Upper lobe of right lung (tissue), 1 donor: ENCODE measurements at regions not wholly inside any gene's neighbourhood (a gene's known extent, or its start where the extent isn't known, plus 50 kb on each side); places are given as distances from the start of the nearest gene placed in this dataset.
A peak's percentile ranks its signal among the peaks of the same experiment; 100 is the strongest.
"Not testable (repeated sequence)": the region's sequence is repeated elsewhere in the genome, so short reads cannot be mapped to it uniquely, and the experiment has no call there.

Experiments
- ATAC-seq: fragments of 200-7000 bp; cut with Tn5 transposase; one replicate; pipeline ENCODE4 v1.9.1; 2020; ENCODE audit warnings: mild to moderate bottlenecking, moderate library complexity
- DNase-seq: peaks from one replicate; pipeline ENCODE4 v3.0.0-alpha.2; 2020
- H3K27ac ChIP-seq: fragments of 200-600 bp; one replicate; pipeline ENCODE4 v1.8.0; 2022
- H3K27me3 ChIP-seq: fragments of 200-600 bp; one replicate; pipeline ENCODE4 v1.8.0; 2022; ENCODE audit warnings: mild to moderate bottlenecking
- H3K36me3 ChIP-seq: fragments of 200-600 bp; one replicate; pipeline ENCODE4 v1.8.0; 2022
- H3K4me1 ChIP-seq: fragments of 200-600 bp; one replicate; pipeline ENCODE4 v1.8.0; 2022
- H3K4me3 ChIP-seq: fragments of 200-600 bp; one replicate; pipeline ENCODE4 v1.8.0; 2022; ENCODE audit warnings: mild to moderate bottlenecking
- H3K9me3 ChIP-seq: fragments of 200-600 bp; one replicate; pipeline ENCODE4 v1.8.0; 2022
- CTCF ChIP-seq: fragments of 200-600 bp; IDR thresholded peaks from one replicate; pipeline ENCODE4 v1.8.0; 2022; ENCODE audit warnings: antibody characterized with exemption
- intact Hi-C: fragments of 100-400 bp; cut with DNase I; formaldehyde crosslinking; loops from one replicate; pipeline ENCODE4 v1.11.0; 2022
- donor health status: DM: no; HTN: yes; CAD: no; lungs with severe emphysema.

GRCh38 chr2:52416340-52416739, 1351.3 kb upstream of the CHAC2 start:
- ATAC-seq (no peak), DNase-seq (no peak)
- H3K4me1 ChIP-seq = no peaks in the 10 kb centered on the region
- no peaks in the 10 kb centered on the region for H3K9me3 ChIP-seq
- H3K27ac ChIP-seq = no peak overlapping the region
- no peak for TF ChIP-seq CTCF
- intact Hi-C loops = no loop called here
- H3K27me3 ChIP-seq = no peaks in the 10 kb centered on the region
- H3K36me3 ChIP-seq = no peaks in the 10 kb centered on the region
- no peak overlapping the region for H3K4me3 ChIP-seq

GRCh38 chr2:52414561-52415295, 1352.9 kb upstream of the CHAC2 start:
- intact Hi-C loops = no loop called here
- ATAC-seq = no peak
- no peaks in the 10 kb centered on the region for H3K27me3 ChIP-seq
- H3K4me3 ChIP-seq = no peak overlapping the region
- no peaks in the 10 kb centered on the region for H3K36me3 ChIP-seq
- H3K27ac ChIP-seq = no peak overlapping the region
- no peak for TF ChIP-seq CTCF
- H3K4me1 ChIP-seq = no peaks in the 10 kb centered on the region
- no peaks in the 10 kb centered on the region for H3K9me3 ChIP-seq
- no peak for DNase-seq

- H3K9me3 ChIP-seq, H3K4me1 ChIP-seq, H3K4me3 ChIP-seq, intact Hi-C loops, H3K36me3 ChIP-seq, ATAC-seq, H3K27me3 ChIP-seq, H3K27ac ChIP-seq: not testable (repeated sequence)
- DNase-seq = peak; percentile 46
Observed at GRCh38 chr2:52409308-52410118, 1358.1 kb upstream of the CHAC2 start.

GRCh38 chr2:52405980-52406379, 1361.6 kb upstream of the CHAC2 start:
- no peak for ATAC-seq
- DNase-seq = no peak

GRCh38 chr2:52404866-52405265, 1362.7 kb upstream of the CHAC2 start:
- no peak overlapping the region for H3K27ac ChIP-seq
- H3K27me3 ChIP-seq = no peaks in the 10 kb centered on the region
- ATAC-seq (no peak), DNase-seq (no peak)
- H3K4me1 ChIP-seq = no peaks in the 10 kb centered on the region
- no peaks in the 10 kb centered on the region for H3K36me3 ChIP-seq
- no peaks in the 10 kb centered on the region for H3K9me3 ChIP-seq
- no peak for TF ChIP-seq CTCF
- intact Hi-C loops = no loop called here
- H3K4me3 ChIP-seq = no peak overlapping the region

More at GRCh38 chr2:52405980-52406379, 1361.6 kb upstream of the CHAC2 start:
- TF ChIP-seq CTCF = no peak
- intact Hi-C loops = no loop called here
- Histone ChIP-seq H3K36me3 (no peaks in the 10 kb centered on the region), H3K4me1 (no peaks in the 10 kb centered on the region), H3K27ac (no peak overlapping the region), H3K4me3 (no peak overlapping the region), H3K27me3 (no peaks in the 10 kb centered on the region), H3K9me3 (no peaks in the 10 kb centered on the region)

GRCh38 chr2:52404046-52404445, 1363.6 kb upstream of the CHAC2 start:
- H3K27ac ChIP-seq = no peak overlapping the region
- H3K9me3 ChIP-seq = no peaks in the 10 kb centered on the region
- no peak for TF ChIP-seq CTCF
- no peaks in the 10 kb centered on the region for H3K4me1 ChIP-seq
- no peak for ATAC-seq
- no peaks in the 10 kb centered on the region for H3K27me3 ChIP-seq
- no peak for DNase-seq
- intact Hi-C loops = no loop called here
- no peak overlapping the region for H3K4me3 ChIP-seq
- no peaks in the 10 kb centered on the region for H3K36me3 ChIP-seq
